Esophagus squamous epithelium (tissue), 5 donors: ENCODE measurements at regions not wholly inside any gene's neighbourhood (a gene's known extent, or its start where the extent isn't known, plus 50 kb on each side); places are given as distances from the start of the nearest gene placed in this dataset.

Source experiments
- DNase-seq: peaks from one replicate; lab custom pipeline; 2025; lab: John Stamatoyannopoulos, UW
- H3K27ac ChIP-seq, 4 donors: fragments of 200-600 bp; sonication (generic); one replicate each; pipeline ENCODE4 v1.5.1; 2016 to 2019; ENCODE audit warnings: mild to moderate bottlenecking in 1 of 4
- H3K27me3 ChIP-seq, 4 donors: fragments of 200-600 bp; sonication (generic); 1 replicate in 3 of 4; 2 replicates in 1 of 4; pipeline versions ENCODE4 v1.5.1 to v1.6.0; 2017 to 2021; ENCODE audit warnings: antibody characterized with exemption in 1 of 4
- H3K36me3 ChIP-seq, 3 donors: fragments of 200-600 bp; sonication (generic); one replicate each; pipeline ENCODE4 v1.5.1; 2016 to 2019
- H3K4me1 ChIP-seq, 3 donors: fragments of 200-600 bp; sonication (generic); one replicate each; pipeline ENCODE4 v1.5.1; 2017 to 2019
- H3K4me3 ChIP-seq, 4 donors: fragments of 200-600 bp; sonication (generic); 1 replicate in 3 of 4; 2 replicates in 1 of 4; pipeline ENCODE4 v1.5.1; 2016 to 2019; ENCODE audit warnings: mild to moderate bottlenecking in 2 of 4, moderate library complexity in 1 of 4
- H3K9me3 ChIP-seq, 3 donors: fragments of 200-600 bp; sonication (generic); one replicate each; pipeline ENCODE4 v1.5.1; 2016 to 2019
- POLR2A ChIP-seq, 4 donors: fragments of 450-650 bp; IDR thresholded peaks; one replicate each; pipeline ENCODE4 v1.6.1; 2017; ENCODE audit warnings: antibody characterized with exemption in 4 of 4, mild to moderate bottlenecking in 4 of 4, moderate library complexity in 3 of 4
- WGBS, 2 donors: methylation state at CpG; one replicate each; pipeline ENCODE4 v1.1.5; 2018; 5-methylcytosine and 5-hydroxymethylcytosine counted together
- intact Hi-C: fragments of 100-400 bp; cut with DNase I; formaldehyde crosslinking; loops from one replicate; pipeline ENCODE4 v1.15.0; 2022
- TF ChIP-seq, protein P1 (sequence below), 6 experiments: fragments of 450-650 bp in 4 of 6; fragments of 200-600 bp in 2 of 6; sonication (generic) in 2 of 6; IDR thresholded peaks; one replicate each; pipeline ENCODE4 v1.5.1; 2016 to 2019; ENCODE audit warnings: antibody characterized with exemption in 6 of 6, mild to moderate bottlenecking in 4 of 6, moderate library complexity in 4 of 6
- donor health status: DM: yes; HTN: yes; CAD: no.

DNA sequence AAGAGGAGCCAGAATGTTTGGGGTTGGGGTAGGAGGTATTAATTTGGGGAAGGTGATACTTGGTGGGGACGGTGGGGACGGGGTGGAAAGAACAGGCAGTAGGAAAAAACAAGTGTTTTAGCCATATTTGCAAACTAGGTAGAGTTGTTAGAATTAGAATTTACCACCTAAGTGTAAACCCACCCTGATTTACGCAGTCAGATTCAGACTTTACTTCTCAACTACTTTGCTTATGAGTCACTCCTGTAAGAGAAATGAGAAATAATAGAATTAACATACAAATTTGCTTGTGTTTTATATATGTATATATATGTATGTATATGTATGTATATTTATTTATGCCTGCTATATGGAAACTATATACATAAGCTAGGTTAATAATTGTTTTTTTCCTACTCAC is 1168.2 kb upstream of the ZEB2 start:
- H3K4me3 ChIP-seq, result no peak overlapping the region
- H3K4me1 ChIP-seq, result peaks cover 0 to 6% (median 4%) of the 10 kb centered on the region in 3 donors
- no peak for DNase-seq
- H3K27ac ChIP-seq, result no peak overlapping the region
- 79 to 86% methylated on average over 3 of the region's 3 CpGs for WGBS, 2 donors
- intact Hi-C loops, result no loop called here
- no peaks in the 10 kb centered on the region for H3K36me3 ChIP-seq
- H3K27me3 ChIP-seq, result no peaks in the 10 kb centered on the region
- no peak for TF ChIP-seq POLR2A (IDR thresholded peaks at IDR 0.05)
- TF ChIP-seq, protein P1, sequence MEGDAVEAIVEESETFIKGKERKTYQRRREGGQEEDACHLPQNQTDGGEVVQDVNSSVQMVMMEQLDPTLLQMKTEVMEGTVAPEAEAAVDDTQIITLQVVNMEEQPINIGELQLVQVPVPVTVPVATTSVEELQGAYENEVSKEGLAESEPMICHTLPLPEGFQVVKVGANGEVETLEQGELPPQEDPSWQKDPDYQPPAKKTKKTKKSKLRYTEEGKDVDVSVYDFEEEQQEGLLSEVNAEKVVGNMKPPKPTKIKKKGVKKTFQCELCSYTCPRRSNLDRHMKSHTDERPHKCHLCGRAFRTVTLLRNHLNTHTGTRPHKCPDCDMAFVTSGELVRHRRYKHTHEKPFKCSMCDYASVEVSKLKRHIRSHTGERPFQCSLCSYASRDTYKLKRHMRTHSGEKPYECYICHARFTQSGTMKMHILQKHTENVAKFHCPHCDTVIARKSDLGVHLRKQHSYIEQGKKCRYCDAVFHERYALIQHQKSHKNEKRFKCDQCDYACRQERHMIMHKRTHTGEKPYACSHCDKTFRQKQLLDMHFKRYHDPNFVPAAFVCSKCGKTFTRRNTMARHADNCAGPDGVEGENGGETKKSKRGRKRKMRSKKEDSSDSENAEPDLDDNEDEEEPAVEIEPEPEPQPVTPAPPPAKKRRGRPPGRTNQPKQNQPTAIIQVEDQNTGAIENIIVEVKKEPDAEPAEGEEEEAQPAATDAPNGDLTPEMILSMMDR (IDR thresholded peaks at IDR 0.05), result no peak
- no peaks in the 10 kb centered on the region for H3K9me3 ChIP-seq

DNA sequence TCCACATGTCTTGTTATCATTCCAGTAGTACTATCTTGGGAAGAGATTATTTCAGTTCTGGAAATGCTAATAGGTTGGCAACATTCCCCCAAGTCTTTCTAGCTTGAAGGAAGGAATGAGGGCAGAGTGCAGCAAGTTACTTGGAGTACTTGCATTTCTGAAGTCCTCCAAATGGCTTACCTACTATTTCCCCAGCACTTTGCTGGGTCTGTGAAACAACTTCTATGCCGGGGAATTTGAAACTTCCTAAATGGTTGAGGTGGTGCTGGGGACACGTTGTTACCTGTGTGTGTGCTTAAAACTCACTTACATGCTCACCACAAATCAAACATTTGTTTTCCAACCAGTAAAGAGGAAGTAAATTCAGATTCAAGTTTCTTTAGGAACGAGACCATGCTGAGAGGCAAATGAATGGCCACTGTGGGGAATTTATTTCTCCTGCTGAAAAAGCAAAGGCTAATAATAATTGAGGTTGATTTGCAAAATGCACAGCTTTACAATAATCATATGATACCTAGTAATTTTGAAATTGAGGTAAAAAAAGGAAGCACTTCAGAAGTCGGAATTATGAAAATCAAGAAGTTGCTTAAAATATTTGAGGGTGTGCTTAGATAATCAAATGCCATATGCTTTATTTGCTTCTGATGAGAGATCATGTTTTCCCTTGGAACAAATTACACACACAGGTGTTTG is 1167.7 kb upstream of the ZEB2 start:
- WGBS, 2 donors, result 19 to 37% methylated on average over 4 of the region's 4 CpGs
- no peaks in the 10 kb centered on the region for H3K27me3 ChIP-seq
- no peaks in the 10 kb centered on the region for H3K9me3 ChIP-seq
- no peak for DNase-seq
- no peak overlapping the region for H3K27ac ChIP-seq
- peaks cover 0 to 6% (median 4%) of the 10 kb centered on the region in 3 donors for H3K4me1 ChIP-seq
- H3K4me3 ChIP-seq, result no peak overlapping the region
- TF ChIP-seq, protein P1 (IDR thresholded peaks at IDR 0.05), result no peak
- no peak for TF ChIP-seq POLR2A (IDR thresholded peaks at IDR 0.05)
- intact Hi-C loops, result no loop called here
- no peaks in the 10 kb centered on the region for H3K36me3 ChIP-seq

DNA sequence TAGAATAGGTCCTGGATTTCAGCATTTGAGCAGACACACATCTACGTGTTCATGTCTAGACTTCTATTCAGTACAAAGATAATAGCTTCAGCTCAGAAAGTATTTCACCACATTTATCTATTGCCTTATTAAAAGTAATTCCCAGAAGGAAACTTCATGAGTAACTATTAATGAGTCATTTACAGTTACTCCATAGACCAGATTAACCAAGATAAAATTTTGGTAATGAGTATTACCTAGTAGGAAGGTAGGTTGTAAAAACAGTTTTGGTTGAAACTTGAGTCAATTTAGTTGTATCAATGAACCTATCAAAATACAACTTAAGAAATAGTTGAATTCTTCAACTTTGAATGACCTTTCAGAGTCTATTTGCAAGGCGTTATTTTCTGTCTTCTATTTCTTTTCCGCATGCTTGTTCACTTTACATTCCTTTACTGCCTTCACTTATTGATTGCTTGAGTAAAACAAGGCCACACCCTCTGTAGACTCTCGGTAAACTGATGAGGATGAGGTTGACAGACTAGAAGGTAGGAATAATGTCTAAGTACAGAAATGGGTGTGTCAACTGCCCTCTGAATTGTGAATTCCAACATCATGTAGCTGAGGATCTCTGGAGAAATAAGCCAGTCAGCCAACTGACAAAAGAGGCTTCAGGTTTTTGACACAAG is 1165.6 kb upstream of the ZEB2 start:
- H3K36me3 ChIP-seq, result no peaks in the 10 kb centered on the region
- no peak overlapping the region for H3K4me3 ChIP-seq
- H3K27ac ChIP-seq, result no peak overlapping the region
- no peak for DNase-seq
- peaks cover 0 to 6% (median 4%) of the 10 kb centered on the region in 3 donors for H3K4me1 ChIP-seq
- WGBS, 2 donors, result 42 to 53% methylated on average over 4 of the region's 4 CpGs
- intact Hi-C loops, result no loop called here
- TF ChIP-seq POLR2A (IDR thresholded peaks at IDR 0.05), result no peak
- TF ChIP-seq, protein P1 (IDR thresholded peaks at IDR 0.05), result no peak
- H3K27me3 ChIP-seq, result no peaks in the 10 kb centered on the region
- no peaks in the 10 kb centered on the region for H3K9me3 ChIP-seq

DNA sequence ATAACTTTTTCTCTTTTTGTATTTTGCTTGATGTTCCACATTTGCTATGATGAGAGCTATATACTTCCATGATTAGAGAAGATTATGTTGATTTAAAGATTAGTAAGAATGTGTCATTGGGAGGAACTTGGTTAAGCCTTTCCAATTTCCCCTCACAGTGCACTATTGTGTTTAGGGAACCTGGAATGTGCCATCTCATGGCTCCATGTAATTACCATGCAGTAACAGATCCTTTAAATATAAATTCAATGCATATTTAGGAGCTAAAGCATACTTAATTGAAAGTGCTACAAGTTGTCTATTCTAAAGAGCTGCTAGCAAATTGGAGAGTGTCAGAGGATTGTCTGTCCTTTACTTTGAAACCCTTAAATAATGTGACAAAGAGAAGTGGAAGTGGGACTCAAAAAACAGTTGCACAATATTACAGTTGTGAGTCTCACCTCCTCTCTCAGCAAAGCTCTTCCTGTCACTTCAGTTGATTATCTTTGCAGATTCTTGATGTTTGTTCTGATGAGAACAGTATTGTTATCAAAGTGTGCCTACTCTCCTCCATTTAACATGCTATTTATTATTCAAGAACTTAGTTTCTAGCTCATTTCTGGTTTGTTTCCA is 1162.7 kb upstream of the ZEB2 start:
- DNase-seq, result no peak
- H3K27ac ChIP-seq, result no peak overlapping the region
- no peaks in the 10 kb centered on the region for H3K9me3 ChIP-seq

More for the DNA sequence above, 1162.7 kb upstream of the ZEB2 start:
- Histone ChIP-seq H3K36me3 (no peaks in the 10 kb centered on the region), H3K4me3 (no peak overlapping the region), H3K4me1 (peaks cover 0 to 5% (median 3%) of the 10 kb centered on the region in 3 donors), H3K27me3 (no peaks in the 10 kb centered on the region)
- no peak for TF ChIP-seq POLR2A (IDR thresholded peaks at IDR 0.05)
- TF ChIP-seq, protein P1 (IDR thresholded peaks at IDR 0.05), result no peak
- intact Hi-C loops, result no loop called here
